PFSK-1 (cell line): ENCODE measurements at regions not wholly inside any gene's neighbourhood (a gene's known extent, or its start where the extent isn't known, plus 50 kb on each side); places are given as distances from the start of the nearest gene placed in this dataset.

Source experiments
- FOXP2 ChIP-seq: optimal IDR thresholded peaks from 2 replicates; pipeline ENCODE3; 2011; ENCODE audit warnings: borderline replicate concordance, control low read depth, inconsistent platforms; ENCODE audit not compliant: insufficient read depth; ENCODE audit errors: extremely low read length, extremely low read depth
- POLR2AphosphoS5 ChIP-seq: IDR thresholded peaks from 2 replicates; pipeline ENCODE4 v1.6.1; 2012; ENCODE audit warnings: low read depth, mild to moderate bottlenecking, control low read depth, low read length, moderate library complexity
- SIN3A ChIP-seq: IDR thresholded peaks from 2 replicates; pipeline ENCODE4 v1.6.1; 2012; ENCODE audit warnings: mild to moderate bottlenecking, low read length, moderate library complexity, borderline replicate concordance; ENCODE audit not compliant: insufficient read depth
- TAF1 ChIP-seq: IDR thresholded peaks from 2 replicates; pipeline ENCODE4 v1.6.1; 2012; ENCODE audit warnings: low read length, control low read depth, borderline replicate concordance; ENCODE audit not compliant: insufficient read depth
- TF ChIP-seq, protein P1 (sequence below), 2 experiments: IDR thresholded peaks; 2 replicates each; pipeline versions ENCODE4 v1.6.1 to v1.8.0; 2011 to 2012; ENCODE audit warnings: low read depth in 2 of 2, low read length in 2 of 2, control low read depth in 1 of 2, inconsistent platforms in 1 of 2, mild to moderate bottlenecking in 1 of 2, moderate library complexity in 1 of 2; ENCODE audit not compliant: insufficient read depth in 1 of 2

- TF ChIP-seq SIN3A (no peak), POLR2AphosphoS5 (no peak)
- TF ChIP-seq, protein P1, sequence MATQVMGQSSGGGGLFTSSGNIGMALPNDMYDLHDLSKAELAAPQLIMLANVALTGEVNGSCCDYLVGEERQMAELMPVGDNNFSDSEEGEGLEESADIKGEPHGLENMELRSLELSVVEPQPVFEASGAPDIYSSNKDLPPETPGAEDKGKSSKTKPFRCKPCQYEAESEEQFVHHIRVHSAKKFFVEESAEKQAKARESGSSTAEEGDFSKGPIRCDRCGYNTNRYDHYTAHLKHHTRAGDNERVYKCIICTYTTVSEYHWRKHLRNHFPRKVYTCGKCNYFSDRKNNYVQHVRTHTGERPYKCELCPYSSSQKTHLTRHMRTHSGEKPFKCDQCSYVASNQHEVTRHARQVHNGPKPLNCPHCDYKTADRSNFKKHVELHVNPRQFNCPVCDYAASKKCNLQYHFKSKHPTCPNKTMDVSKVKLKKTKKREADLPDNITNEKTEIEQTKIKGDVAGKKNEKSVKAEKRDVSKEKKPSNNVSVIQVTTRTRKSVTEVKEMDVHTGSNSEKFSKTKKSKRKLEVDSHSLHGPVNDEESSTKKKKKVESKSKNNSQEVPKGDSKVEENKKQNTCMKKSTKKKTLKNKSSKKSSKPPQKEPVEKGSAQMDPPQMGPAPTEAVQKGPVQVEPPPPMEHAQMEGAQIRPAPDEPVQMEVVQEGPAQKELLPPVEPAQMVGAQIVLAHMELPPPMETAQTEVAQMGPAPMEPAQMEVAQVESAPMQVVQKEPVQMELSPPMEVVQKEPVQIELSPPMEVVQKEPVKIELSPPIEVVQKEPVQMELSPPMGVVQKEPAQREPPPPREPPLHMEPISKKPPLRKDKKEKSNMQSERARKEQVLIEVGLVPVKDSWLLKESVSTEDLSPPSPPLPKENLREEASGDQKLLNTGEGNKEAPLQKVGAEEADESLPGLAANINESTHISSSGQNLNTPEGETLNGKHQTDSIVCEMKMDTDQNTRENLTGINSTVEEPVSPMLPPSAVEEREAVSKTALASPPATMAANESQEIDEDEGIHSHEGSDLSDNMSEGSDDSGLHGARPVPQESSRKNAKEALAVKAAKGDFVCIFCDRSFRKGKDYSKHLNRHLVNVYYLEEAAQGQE (IDR thresholded peaks at IDR 0.05; ENCODE audit: insufficient read depth in 1 of 2, low read depth in 2 of 2, low read length in 2 of 2), result no peak
Measured at GRCh38 chr3:161759444-161759843, 262.8 kb downstream of the OTOL1 start.

DNA sequence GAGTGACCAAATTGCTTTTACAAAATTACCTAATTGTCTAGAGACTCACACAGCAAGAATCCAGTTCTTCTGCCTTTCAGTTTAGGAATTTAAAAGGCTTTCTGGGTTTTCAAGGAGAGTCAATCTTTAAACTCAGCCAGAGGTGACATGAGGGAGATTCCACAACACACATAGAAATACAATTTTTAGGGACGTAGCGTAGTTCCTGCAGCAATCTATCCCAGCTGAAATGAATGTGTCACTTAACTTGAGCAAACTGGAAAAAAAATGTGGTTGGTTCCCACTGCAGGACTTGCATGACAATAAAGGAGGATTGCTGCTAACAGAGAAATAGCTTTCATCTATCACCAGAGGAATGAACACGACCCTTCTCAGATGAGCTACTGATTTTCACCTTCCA lies 269.7 kb downstream of the OTOL1 start:
- TF ChIP-seq, protein P1 (IDR thresholded peaks at IDR 0.05; ENCODE audit: insufficient read depth in 1 of 2, low read depth in 2 of 2, low read length in 2 of 2), result no peak
- TF ChIP-seq POLR2AphosphoS5 (no peak), SIN3A (no peak), TAF1 (no peak), FOXP2 (no peak)

DNA sequence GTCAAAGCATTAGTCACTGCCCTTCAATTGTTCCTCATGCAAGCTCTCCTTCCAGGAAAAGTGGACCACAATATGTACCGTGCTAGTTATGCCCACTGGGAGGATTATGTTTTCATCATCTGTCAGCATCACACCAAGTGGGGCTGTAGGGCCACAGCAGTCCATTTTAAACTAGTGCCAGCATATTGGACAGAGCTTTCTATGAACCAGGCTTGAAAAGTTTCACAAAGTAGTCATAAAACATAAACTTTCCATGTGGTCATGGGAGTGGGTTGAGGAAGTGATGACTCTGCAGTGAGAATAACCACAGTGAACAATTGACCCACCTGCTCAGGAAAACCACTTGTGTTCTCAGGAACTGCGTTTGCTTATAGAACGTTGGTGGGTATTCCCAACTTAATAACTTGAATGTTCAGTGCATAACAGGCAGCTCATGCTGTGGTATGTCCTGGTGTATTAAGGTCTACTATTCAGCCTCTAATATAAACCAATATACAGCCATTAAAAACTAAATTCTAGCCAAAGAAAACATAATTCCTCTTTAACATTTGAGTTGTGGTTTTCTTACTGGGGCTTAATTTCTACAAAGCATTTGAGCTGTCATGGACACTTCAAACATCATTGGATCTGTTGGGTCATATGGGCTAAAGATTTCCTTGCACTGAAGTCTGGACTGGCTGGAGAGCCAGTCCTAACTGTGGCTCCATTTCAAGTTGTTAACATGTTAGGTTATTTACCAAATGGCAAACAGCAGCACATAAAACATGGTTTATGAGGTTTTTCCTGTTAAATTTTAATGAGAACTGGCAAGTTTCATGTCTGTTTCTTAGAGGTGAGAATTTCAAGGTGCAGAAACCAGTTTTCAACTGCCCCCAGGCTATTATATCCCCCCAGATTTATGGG lies 274.1 kb downstream of the OTOL1 start:
- no peak for TF ChIP-seq SIN3A

DNA sequence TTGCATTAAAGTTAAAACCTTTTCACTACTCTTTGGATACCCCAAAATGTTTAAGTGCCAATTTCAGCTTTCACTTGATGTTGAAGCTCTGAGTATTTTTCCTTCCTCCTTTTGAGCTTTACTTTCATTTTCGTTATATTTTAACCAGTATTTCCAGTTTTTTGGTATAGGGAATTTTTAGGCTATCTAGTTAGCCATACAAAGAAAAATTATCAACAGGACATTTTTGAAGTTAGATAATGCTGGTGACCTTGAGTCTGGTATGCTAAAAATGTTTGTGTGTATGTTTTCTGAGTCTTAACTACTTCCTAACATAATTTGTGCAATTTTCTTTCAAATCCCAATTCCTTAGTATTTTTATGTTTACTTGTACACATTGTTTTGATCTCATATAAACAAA lies 284.8 kb downstream of the OTOL1 start:
- TF ChIP-seq SIN3A (no peak), FOXP2 (no peak), POLR2AphosphoS5 (no peak), TAF1 (no peak)
- TF ChIP-seq, protein P1 (IDR thresholded peaks at IDR 0.05; ENCODE audit: insufficient read depth in 1 of 2, low read depth in 2 of 2, low read length in 2 of 2), result no peak

GRCh38 chr3:161793194-161793930 lies 296.8 kb downstream of the OTOL1 start:
- no peak for TF ChIP-seq POLR2AphosphoS5
- no peak for TF ChIP-seq SIN3A
- TF ChIP-seq, protein P1 (IDR thresholded peaks at IDR 0.05; ENCODE audit: insufficient read depth in 1 of 2, low read depth in 2 of 2, low read length in 2 of 2), result no peak
- no peak for TF ChIP-seq TAF1
- no peak for TF ChIP-seq FOXP2
